T-cell (primary cell): ENCODE measurements at regions not wholly inside any gene's neighbourhood (a gene's known extent, or its start where the extent isn't known, plus 50 kb on each side); places are given as distances from the start of the nearest gene placed in this dataset.

Experiments
- ATAC-seq, 4 experiments: fragments of 200-7000 bp in 3 of 4; fragments of 150-1000 bp in 1 of 4; cut with Tn5 transposase; replicated peaks in 1 of 4; 1 replicate in 3 of 4; 2 replicates in 1 of 4; pipeline ENCODE4 v1.10.0; 2021; ENCODE audit warnings: moderate library complexity in 3 of 4, mild to moderate bottlenecking in 2 of 4, moderate number of reproducible peaks in 1 of 4
- CTCF ChIA-PET, 2 donors: fragments of 300-600 bp; sonication (Branson Sonifier 250); formaldehyde crosslinking; loops; one replicate each; lab custom pipeline; 2022; ENCODE audit warnings: antibody characterized with exemption in 2 of 2; lab: Charles Lee
- POLR2A ChIA-PET, 2 donors: fragments of 300-600 bp; sonication (Branson Sonifier 250); formaldehyde crosslinking; loops; one replicate each; lab custom pipeline; 2022; ENCODE audit warnings: antibody characterized with exemption in 2 of 2; lab: Charles Lee
- DNase-seq, 35 experiments: peaks; one replicate each; pipeline versions ENCODE4 v3.0.0 to v3.0.0-alpha.2; 2013 to 2023
- H3K27ac ChIP-seq: one replicate; pipeline ENCODE4 v1.5.1; 2013; ENCODE audit warnings: low read length
- H3K27me3 ChIP-seq, 2 experiments: replicated peaks in 1 of 2; 1 replicate in 1 of 2; 2 replicates in 1 of 2; pipeline versions ENCODE4 v1.6.1 to v1.7.0; 2013; ENCODE audit warnings: low read length in 1 of 2, mixed read lengths in 1 of 2; ENCODE audit not compliant: control insufficient read depth in 2 of 2, insufficient read depth in 2 of 2; ENCODE audit errors: extremely low read depth in 1 of 2
- H3K36me3 ChIP-seq, 2 donors: 1 replicate in 1 of 2; 2 replicates in 1 of 2; pipeline versions ENCODE4 v1.6.1 to v1.7.0; 2013; ENCODE audit warnings: low read length in 1 of 2; ENCODE audit not compliant: control insufficient read depth in 2 of 2, insufficient read depth in 1 of 2; ENCODE audit errors: extremely low read depth in 1 of 2
- H3K4me1 ChIP-seq, 2 experiments: 1 replicate in 1 of 2; 2 replicates in 1 of 2; pipeline versions ENCODE4 v1.6.1 to v1.7.0; 2013; ENCODE audit warnings: low read length in 2 of 2, mixed read lengths in 1 of 2; ENCODE audit not compliant: insufficient read depth in 2 of 2, control insufficient read depth in 1 of 2; ENCODE audit errors: extremely low read depth in 1 of 2
- H3K4me3 ChIP-seq, 2 donors: 1 replicate in 1 of 2; 2 replicates in 1 of 2; pipeline versions ENCODE4 v1.5.1 to v1.7.0; 2013; ENCODE audit warnings: mild to moderate bottlenecking in 2 of 2, low read length in 1 of 2, moderate library complexity in 1 of 2; ENCODE audit not compliant: control insufficient read depth in 1 of 2; ENCODE audit errors: extremely low read depth in 1 of 2
- H3K9me3 ChIP-seq: 2 replicates; pipeline ENCODE4 v1.7.0; 2013
- H3K27ac Mint-ChIP-seq, 2 donors: one replicate each; pipeline ENCODE4 v1.8.0; 2020 to 2021; ENCODE audit warnings: mild to moderate bottlenecking in 2 of 2, mixed read lengths in 2 of 2
- H3K27me3 Mint-ChIP-seq, 2 donors: one replicate each; pipeline ENCODE4 v1.8.0; 2021 to 2022; ENCODE audit warnings: mixed read lengths in 2 of 2
- H3K36me3 Mint-ChIP-seq: one replicate; pipeline ENCODE4 v1.8.0; 2021; ENCODE audit warnings: mixed read lengths
- H3K4me1 Mint-ChIP-seq, 3 donors: one replicate each; pipeline ENCODE4 v1.8.0; 2020 to 2022; ENCODE audit warnings: mixed read lengths in 3 of 3, mild to moderate bottlenecking in 1 of 3
- H3K4me3 Mint-ChIP-seq, 3 donors: one replicate each; pipeline ENCODE4 v1.8.0; 2020 to 2022; ENCODE audit warnings: mild to moderate bottlenecking in 3 of 3, mixed read lengths in 3 of 3, moderate library complexity in 3 of 3
- H3K9me3 Mint-ChIP-seq, 3 donors: one replicate each; pipeline ENCODE4 v1.8.0; 2020 to 2022; ENCODE audit warnings: mixed read lengths in 3 of 3
- WGBS: methylation state at CpG from one replicate; pipeline ENCODE4 v1.1.5; 2013; ENCODE audit warnings: missing lambda C conversion rate; ENCODE audit not compliant: insufficient coverage; 5-methylcytosine and 5-hydroxymethylcytosine counted together

DNA sequence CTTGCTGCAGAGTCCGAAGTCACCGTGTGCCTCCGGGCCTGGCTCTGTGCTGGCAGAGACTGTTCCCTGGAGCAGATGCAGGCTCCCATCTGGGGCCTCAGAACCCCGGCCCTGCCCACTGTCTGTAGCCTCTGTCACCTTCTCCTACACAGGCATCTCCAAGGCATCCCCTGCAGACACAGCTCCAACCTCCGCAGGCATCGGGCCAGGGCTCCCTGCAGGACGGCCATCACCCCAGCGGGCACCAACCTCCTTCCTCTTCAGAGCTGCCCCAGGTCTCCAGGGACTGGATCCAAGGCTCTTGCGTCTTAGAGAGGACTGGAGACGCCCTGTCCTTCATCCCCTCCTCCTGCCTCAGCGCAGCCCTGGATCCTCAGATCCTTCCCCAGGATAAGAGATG is 69.9 kb upstream of the MYL10 start:
- H3K9me3 ChIP-seq, result no peaks in the 10 kb centered on the region
- Mint-ChIP-seq H3K27ac (no peak overlapping the region), H3K9me3 (no peaks in the 10 kb centered on the region), H3K27me3 (peaks cover 0 to 2% of the 10 kb centered on the region in 2 donors), H3K4me1 (no peaks in the 10 kb centered on the region), H3K4me3 (no peak overlapping the region), H3K36me3 (no peaks in the 10 kb centered on the region)
- no peak overlapping the region for H3K27ac ChIP-seq
- H3K4me1 ChIP-seq, result no peaks in the 10 kb centered on the region
- ChIA-PET POLR2A (no interaction called here), CTCF (no interaction called here)
- H3K27me3 ChIP-seq, result peaks cover 0 to 18% of the 10 kb centered on the region in 2 experiments
- DNase-seq, result no peak
- no peaks in the 10 kb centered on the region for H3K36me3 ChIP-seq
- peak in 1 of 4 experiments; percentile 24 for ATAC-seq
- H3K4me3 ChIP-seq, result no peak overlapping the region
- WGBS, result 87% methylated on average over 5 of the region's 11 CpGs

DNA sequence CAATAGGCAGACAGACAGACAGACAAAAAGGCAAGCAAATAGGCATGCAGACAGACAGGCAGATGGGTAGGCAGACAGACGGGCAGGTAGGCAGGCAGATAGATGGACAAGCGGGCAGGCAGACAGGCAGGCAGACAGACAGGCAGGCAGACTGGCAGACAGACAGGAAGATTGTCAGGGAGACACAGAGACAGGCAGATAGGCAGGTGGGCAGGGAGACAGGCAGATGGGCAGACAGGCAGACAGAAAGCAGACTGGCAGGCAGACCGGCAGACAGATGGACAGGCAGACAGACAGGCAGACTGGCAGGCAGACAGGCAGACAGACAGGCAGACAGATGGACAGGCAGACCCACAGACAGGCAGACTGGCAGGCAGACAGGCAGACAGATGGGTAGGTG is 70.3 kb upstream of the MYL10 start:
- DNase-seq (no peak), ATAC-seq (no peak)
- Histone ChIP-seq H3K27ac (no peak overlapping the region), H3K4me1 (no peaks in the 10 kb centered on the region), H3K27me3 (peaks cover 0 to 18% of the 10 kb centered on the region in 2 experiments), H3K9me3 (no peaks in the 10 kb centered on the region), H3K4me3 (no peak overlapping the region), H3K36me3 (no peaks in the 10 kb centered on the region)
- POLR2A ChIA-PET, result no interaction called here
- peaks cover 0 to 2% of the 10 kb centered on the region in 2 donors for H3K27me3 Mint-ChIP-seq
- WGBS, result 79% methylated on average over 3 of the region's 3 CpGs
- CTCF ChIA-PET, result no interaction called here
- H3K27ac Mint-ChIP-seq, result no peak overlapping the region
- no peaks in the 10 kb centered on the region for H3K9me3 Mint-ChIP-seq
- H3K4me1 Mint-ChIP-seq, result no peaks in the 10 kb centered on the region
- no peaks in the 10 kb centered on the region for H3K36me3 Mint-ChIP-seq
- H3K4me3 Mint-ChIP-seq, result no peak overlapping the region

DNA sequence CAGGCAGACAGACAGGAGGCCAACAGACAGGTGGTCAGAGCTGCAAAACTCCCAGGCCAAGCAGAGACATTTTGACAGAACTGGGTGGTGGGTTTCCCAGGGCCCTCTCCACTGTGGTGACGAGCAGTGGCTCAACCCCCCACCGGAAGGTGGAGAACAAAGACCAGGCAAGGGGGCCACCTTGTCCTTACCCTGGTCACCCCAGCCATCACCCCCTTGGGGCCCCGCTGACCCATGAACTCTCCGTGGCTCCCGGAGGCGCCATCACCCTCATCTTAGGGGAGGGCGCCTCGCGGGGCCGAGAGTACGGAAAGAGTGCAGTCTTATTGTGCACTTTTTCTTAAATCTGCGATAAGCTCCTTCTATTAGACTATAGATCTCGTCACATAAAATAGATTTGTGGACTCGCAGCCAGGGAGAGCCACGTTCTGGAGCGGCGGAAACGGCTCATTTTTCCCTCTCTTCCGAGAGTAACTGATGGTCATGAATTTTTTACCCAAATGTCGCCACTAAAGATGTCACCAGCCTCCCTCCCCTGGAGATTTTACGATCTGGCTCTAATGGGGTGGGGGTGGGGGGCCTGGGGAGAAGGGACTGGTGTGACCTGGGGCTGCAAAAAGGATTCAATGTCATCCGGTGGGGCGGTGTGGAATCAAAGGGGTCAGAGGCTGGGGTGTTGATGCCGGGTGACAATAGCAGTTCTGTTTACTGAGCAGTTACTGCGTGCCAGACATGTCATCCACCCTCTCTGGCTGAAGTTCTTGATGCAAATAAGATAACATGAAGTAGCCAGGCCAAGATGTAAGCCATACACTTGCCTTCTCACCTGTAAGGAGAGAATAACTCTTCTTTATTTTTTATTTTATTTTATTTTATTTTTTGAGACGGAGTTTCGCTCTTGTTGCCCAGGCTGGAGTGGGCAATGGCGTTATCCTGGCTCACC is 71.1 kb upstream of the MYL10 start:
- Histone ChIP-seq H3K4me3 (no peak overlapping the region), H3K27ac (no peak overlapping the region), H3K36me3 (no peaks in the 10 kb centered on the region), H3K27me3 (peaks cover 0 to 15% of the 10 kb centered on the region in 2 experiments), H3K9me3 (no peaks in the 10 kb centered on the region), H3K4me1 (no peaks in the 10 kb centered on the region)
- ATAC-seq, result no peak
- Mint-ChIP-seq H3K4me3 (no peak overlapping the region), H3K36me3 (no peaks in the 10 kb centered on the region), H3K9me3 (no peaks in the 10 kb centered on the region), H3K27ac (no peak overlapping the region), H3K4me1 (no peaks in the 10 kb centered on the region), H3K27me3 (peaks cover 0 to 2% of the 10 kb centered on the region in 2 donors)
- ChIA-PET CTCF (no interaction called here), POLR2A (no interaction called here)
- DNase-seq, result no peak
- 94% methylated on average over 17 of the region's 28 CpGs for WGBS

DNA sequence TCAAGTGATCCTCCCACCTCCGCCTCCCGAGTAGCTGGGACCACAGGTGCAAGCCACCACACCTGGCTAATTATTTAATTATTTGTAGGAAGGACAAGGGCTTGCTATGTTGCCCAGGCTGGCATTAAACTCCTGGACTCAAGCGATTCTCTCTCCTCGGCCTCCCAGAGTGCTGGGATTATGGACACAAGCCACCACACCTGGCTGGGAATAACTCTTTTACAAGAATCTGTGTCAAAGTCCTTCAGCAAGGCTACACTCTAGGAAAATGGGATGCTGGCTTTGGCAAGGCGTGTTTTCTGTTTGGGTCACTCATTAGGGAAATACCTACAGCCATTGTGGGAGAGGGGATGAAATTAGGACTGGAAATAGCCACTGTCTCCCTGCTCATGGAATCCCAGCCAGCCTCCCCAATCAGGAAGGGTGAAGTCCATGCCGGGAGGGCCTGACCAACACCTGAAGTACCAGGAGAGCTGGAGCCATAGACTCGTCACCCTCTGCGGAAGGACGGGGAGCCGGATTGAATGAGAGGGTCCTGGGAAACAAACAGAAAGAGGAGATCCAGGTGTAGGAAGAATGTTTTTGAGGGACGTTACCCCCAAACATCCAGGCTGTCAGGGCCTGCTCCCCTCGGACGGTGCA is 72.2 kb upstream of the MYL10 start:
- Histone ChIP-seq H3K9me3 (no peaks in the 10 kb centered on the region), H3K4me1 (no peaks in the 10 kb centered on the region), H3K36me3 (no peaks in the 10 kb centered on the region), H3K4me3 (no peak overlapping the region), H3K27me3 (peaks cover 0 to 15% of the 10 kb centered on the region in 2 experiments), H3K27ac (no peak overlapping the region)
- Mint-ChIP-seq H3K36me3 (no peaks in the 10 kb centered on the region), H3K4me3 (no peak overlapping the region), H3K9me3 (no peaks in the 10 kb centered on the region), H3K27me3 (peaks cover 0 to 3% of the 10 kb centered on the region in 2 donors), H3K27ac (no peak overlapping the region), H3K4me1 (no peaks in the 10 kb centered on the region)
- WGBS, result 89% methylated on average over 6 of the region's 13 CpGs
- CTCF ChIA-PET, result no interaction called here
- DNase-seq (no peak), ATAC-seq (no peak)
- POLR2A ChIA-PET, result no interaction called here

DNA sequence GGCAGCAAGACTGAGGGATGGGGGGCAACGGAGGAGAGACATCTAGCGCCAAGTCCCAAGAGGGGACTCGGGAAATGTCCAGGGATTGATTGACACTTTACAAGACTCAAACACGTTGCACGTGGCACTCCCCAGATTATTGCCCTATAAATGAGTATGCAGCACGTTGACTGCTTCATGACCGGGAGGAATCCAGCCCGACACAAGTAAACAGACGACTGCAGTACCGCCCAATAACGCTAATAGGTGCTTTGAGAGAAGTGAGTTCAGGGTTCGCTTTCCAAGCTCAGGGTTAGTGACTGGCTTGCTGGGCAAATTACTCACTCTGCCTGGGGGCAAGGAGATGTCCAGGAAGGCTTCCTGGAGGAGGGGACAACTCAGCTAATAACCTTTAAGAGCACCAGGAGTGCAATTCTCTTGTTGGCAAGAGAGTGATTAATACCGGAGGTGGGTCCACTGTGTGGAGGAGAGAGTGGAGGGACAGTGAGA is 73.3 kb upstream of the MYL10 start:
- peaks cover 0 to 14% of the 10 kb centered on the region in 2 experiments for H3K27me3 ChIP-seq
- H3K36me3 ChIP-seq, result no peaks in the 10 kb centered on the region
- ATAC-seq (no peak), DNase-seq (no peak)
- Mint-ChIP-seq H3K27ac (no peak overlapping the region), H3K36me3 (no peaks in the 10 kb centered on the region), H3K9me3 (no peaks in the 10 kb centered on the region), H3K27me3 (peaks cover 0 to 6% of the 10 kb centered on the region in 2 donors), H3K4me3 (no peak overlapping the region), H3K4me1 (no peaks in the 10 kb centered on the region)
- no peaks in the 10 kb centered on the region for H3K9me3 ChIP-seq
- ChIA-PET CTCF (interaction anchor here in 1 of 2 donors (0.6 kb wide), 1 partner anchor 369 kb away, joined by 3 read pairs; no protein-coding TSS in a partner anchor), POLR2A (no interaction called here)
- H3K4me3 ChIP-seq, result no peak overlapping the region
- no peak overlapping the region for H3K27ac ChIP-seq
- H3K4me1 ChIP-seq, result no peaks in the 10 kb centered on the region
- WGBS, result 89% methylated on average over 12 of the region's 13 CpGs

DNA sequence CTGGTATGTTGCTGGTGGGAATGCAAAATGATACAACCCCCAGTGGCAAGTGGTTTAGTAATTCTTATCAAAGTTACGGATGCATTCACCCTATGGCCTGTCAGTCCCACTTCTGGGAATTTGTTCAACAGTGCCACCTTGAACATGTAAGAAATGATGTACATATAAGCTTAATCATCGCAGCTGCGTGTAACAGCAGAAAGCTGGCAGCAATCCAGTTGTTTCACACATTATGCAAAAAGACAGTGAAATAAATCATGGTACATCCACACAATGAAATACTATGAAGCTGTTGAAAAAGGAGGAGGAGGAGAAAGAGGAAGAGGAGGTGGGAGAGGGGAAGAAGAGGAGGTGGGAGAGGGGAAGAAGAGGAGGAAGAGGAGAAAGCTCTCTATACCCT is 76.2 kb upstream of the MYL10 start:
- CTCF ChIA-PET, result no interaction called here
- DNase-seq (no peak), ATAC-seq (no peak)
- Histone ChIP-seq H3K9me3 (no peaks in the 10 kb centered on the region), H3K4me3 (no peak overlapping the region), H3K4me1 (no peaks in the 10 kb centered on the region), H3K36me3 (no peaks in the 10 kb centered on the region), H3K27ac (no peak overlapping the region), H3K27me3 (peaks cover 0 to 21% of the 10 kb centered on the region in 2 experiments)
- Mint-ChIP-seq H3K27ac (no peak overlapping the region), H3K9me3 (no peaks in the 10 kb centered on the region), H3K27me3 (peaks cover 0 to 5% of the 10 kb centered on the region in 2 donors), H3K4me1 (no peaks in the 10 kb centered on the region), H3K36me3 (no peaks in the 10 kb centered on the region), H3K4me3 (no peak overlapping the region)
- POLR2A ChIA-PET, result no interaction called here
- WGBS, result no CpG with 5 or more reads among the region's 3 CpGs
